ENCODE measurements at regions not wholly inside any gene's neighbourhood (a gene's known extent, or its start where the extent isn't known, plus 50 kb on each side); places are given as distances from the start of the nearest gene placed in this dataset.

GRCh38 chr16:80059836-80060235, 459.3 kb upstream of the MAF start:
- no peak for DNase-seq (ENCODE audit: low spot score)
- H3K4me1 ChIP-seq (replicated peaks): no peaks in the 10 kb centered on the region
- WGBS: 31% methylated on average over 3 of the region's 3 CpGs
- no peaks in the 10 kb centered on the region for H3K9me3 ChIP-seq
- H3K27me3 ChIP-seq (replicated peaks; ENCODE audit: insufficient read depth): no peaks in the 10 kb centered on the region
- TF ChIP-seq POLR2AphosphoS5 (IDR thresholded peaks at IDR 0.05): no peak
- TF ChIP-seq POLR2A (IDR thresholded peaks at IDR 0.05): no peak
- TF ChIP-seq, protein P1, sequence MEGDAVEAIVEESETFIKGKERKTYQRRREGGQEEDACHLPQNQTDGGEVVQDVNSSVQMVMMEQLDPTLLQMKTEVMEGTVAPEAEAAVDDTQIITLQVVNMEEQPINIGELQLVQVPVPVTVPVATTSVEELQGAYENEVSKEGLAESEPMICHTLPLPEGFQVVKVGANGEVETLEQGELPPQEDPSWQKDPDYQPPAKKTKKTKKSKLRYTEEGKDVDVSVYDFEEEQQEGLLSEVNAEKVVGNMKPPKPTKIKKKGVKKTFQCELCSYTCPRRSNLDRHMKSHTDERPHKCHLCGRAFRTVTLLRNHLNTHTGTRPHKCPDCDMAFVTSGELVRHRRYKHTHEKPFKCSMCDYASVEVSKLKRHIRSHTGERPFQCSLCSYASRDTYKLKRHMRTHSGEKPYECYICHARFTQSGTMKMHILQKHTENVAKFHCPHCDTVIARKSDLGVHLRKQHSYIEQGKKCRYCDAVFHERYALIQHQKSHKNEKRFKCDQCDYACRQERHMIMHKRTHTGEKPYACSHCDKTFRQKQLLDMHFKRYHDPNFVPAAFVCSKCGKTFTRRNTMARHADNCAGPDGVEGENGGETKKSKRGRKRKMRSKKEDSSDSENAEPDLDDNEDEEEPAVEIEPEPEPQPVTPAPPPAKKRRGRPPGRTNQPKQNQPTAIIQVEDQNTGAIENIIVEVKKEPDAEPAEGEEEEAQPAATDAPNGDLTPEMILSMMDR (IDR thresholded peaks at IDR 0.05): no peak
- no peak overlapping the region for H3K27ac ChIP-seq
- no peaks in the 10 kb centered on the region for H3K36me3 ChIP-seq
- intact Hi-C loops (cut with DNase I): no loop called here
- no peak overlapping the region for H3K4me3 ChIP-seq

DNA sequence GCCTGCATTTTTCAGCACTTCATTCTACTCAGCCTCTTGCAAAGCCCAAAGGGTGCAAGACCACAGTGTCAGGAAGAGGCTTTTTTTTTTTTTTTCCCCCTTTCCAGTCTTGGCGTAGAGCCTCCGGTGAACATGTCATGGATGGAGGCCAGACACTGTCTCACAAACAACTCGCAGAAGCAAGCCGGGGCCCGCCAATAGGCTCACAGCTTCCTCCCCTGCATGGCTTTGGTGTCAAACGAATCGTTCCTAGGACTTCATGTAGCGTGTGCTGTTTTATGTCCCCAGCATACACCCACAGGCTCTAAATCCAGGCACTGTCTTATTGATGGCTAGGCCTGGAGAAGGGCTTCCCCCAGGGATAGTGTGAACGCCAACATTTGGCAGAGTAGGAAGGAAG, 457.7 kb upstream of the MAF start:
- H3K9me3 ChIP-seq: no peaks in the 10 kb centered on the region
- intact Hi-C loops (cut with DNase I): no loop called here
- no peak overlapping the region for H3K27ac ChIP-seq
- H3K4me1 ChIP-seq (replicated peaks): no peaks in the 10 kb centered on the region
- TF ChIP-seq, protein P1 (IDR thresholded peaks at IDR 0.05): no peak
- TF ChIP-seq POLR2AphosphoS5 (IDR thresholded peaks at IDR 0.05): no peak
- TF ChIP-seq POLR2A (IDR thresholded peaks at IDR 0.05): no peak
- DNase-seq (ENCODE audit: low spot score): peak; percentile 52
- 15% methylated on average over 9 of the region's 9 CpGs for WGBS
- no peak overlapping the region for H3K4me3 ChIP-seq
- no peaks in the 10 kb centered on the region for H3K36me3 ChIP-seq
- H3K27me3 ChIP-seq (replicated peaks; ENCODE audit: insufficient read depth): no peaks in the 10 kb centered on the region

GRCh38 chr16:80056324-80056723, 455.8 kb upstream of the MAF start:
- H3K4me3 ChIP-seq: no peak overlapping the region
- H3K4me1 ChIP-seq (replicated peaks): no peaks in the 10 kb centered on the region
- H3K27ac ChIP-seq: no peak overlapping the region
- intact Hi-C loops (cut with DNase I): no loop called here
- H3K27me3 ChIP-seq (replicated peaks; ENCODE audit: insufficient read depth): no peaks in the 10 kb centered on the region
- no peaks in the 10 kb centered on the region for H3K9me3 ChIP-seq
- TF ChIP-seq POLR2AphosphoS5 (IDR thresholded peaks at IDR 0.05) (no peak), POLR2A (IDR thresholded peaks at IDR 0.05) (no peak)
- TF ChIP-seq, protein P1 (IDR thresholded peaks at IDR 0.05): no peak
- DNase-seq (ENCODE audit: low spot score): no peak
- 75% methylated on average over 4 of the region's 4 CpGs for WGBS
- H3K36me3 ChIP-seq: no peaks in the 10 kb centered on the region

GRCh38 chr16:80055831-80056230, 455.3 kb upstream of the MAF start:
- Histone ChIP-seq H3K9me3 (no peaks in the 10 kb centered on the region), H3K27me3 (replicated peaks; ENCODE audit: insufficient read depth) (no peaks in the 10 kb centered on the region), H3K4me3 (no peak overlapping the region), H3K36me3 (no peaks in the 10 kb centered on the region), H3K4me1 (replicated peaks) (no peaks in the 10 kb centered on the region), H3K27ac (no peak overlapping the region)
- no peak for DNase-seq (ENCODE audit: low spot score)
- intact Hi-C loops (cut with DNase I): no loop called here
- TF ChIP-seq POLR2A (IDR thresholded peaks at IDR 0.05) (no peak), POLR2AphosphoS5 (IDR thresholded peaks at IDR 0.05) (no peak)
- TF ChIP-seq, protein P1 (IDR thresholded peaks at IDR 0.05): no peak
- WGBS: 95% methylated on average over 3 of the region's 3 CpGs

DNA sequence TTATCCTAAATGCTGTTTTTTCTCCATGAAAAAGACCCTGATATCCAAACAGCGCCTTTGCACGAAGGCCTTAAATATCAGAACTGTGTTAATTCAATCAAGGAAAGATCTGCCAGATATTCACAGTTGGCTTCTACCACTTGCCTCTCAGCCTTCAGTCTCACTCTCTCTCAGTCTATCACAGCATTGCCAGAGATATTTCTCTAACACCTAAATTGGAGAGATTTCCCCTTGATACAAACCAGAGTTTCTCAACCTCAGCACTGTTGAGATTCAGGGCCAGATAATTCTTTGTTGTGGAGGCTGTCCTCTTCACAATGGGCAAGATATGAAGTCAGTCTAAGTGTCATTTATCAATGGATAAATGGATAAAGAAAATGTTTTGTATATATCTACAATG, 454.1 kb upstream of the MAF start:
- Histone ChIP-seq H3K27ac (no peak overlapping the region), H3K4me1 (replicated peaks) (no peaks in the 10 kb centered on the region), H3K4me3 (no peak overlapping the region), H3K9me3 (no peaks in the 10 kb centered on the region), H3K27me3 (replicated peaks; ENCODE audit: insufficient read depth) (no peaks in the 10 kb centered on the region), H3K36me3 (no peaks in the 10 kb centered on the region)
- DNase-seq (ENCODE audit: low spot score): no peak
- intact Hi-C loops (cut with DNase I): no loop called here
- 94% methylated on average over 2 of the region's 2 CpGs for WGBS
- no peak for TF ChIP-seq POLR2AphosphoS5 (IDR thresholded peaks at IDR 0.05)
- TF ChIP-seq POLR2A (IDR thresholded peaks at IDR 0.05): no peak
- TF ChIP-seq, protein P1 (IDR thresholded peaks at IDR 0.05): no peak
